ENCODE measurements at regions not wholly inside any gene's neighbourhood (a gene's known extent, or its start where the extent isn't known, plus 50 kb on each side); places are given as distances from the start of the nearest gene placed in this dataset.

- FAIRE-seq (no peak), DNase-seq (ENCODE audit: extremely low spot score, insufficient read length, low read depth) (no peak)
These were observed 76.2 kb upstream of the ALDH1B1 start for GRCh38 chr9:38316166-38316780.

- no peak for DNase-seq (ENCODE audit: extremely low spot score, insufficient read length, low read depth)
- FAIRE-seq, result no peak
These were observed 77.4 kb upstream of the ALDH1B1 start for GRCh38 chr9:38315085-38315595.

GRCh38 chr9:38313421-38313820 lies 79.1 kb upstream of the ALDH1B1 start:
- FAIRE-seq, result no peak
- no peak for DNase-seq (ENCODE audit: extremely low spot score, insufficient read length, low read depth)

- no peak for FAIRE-seq
- DNase-seq (ENCODE audit: extremely low spot score, insufficient read length, low read depth), result no peak
These were observed 80.1 kb upstream of the ALDH1B1 start for GRCh38 chr9:38312406-38312805.

GRCh38 chr9:38311382-38312270 lies 80.9 kb upstream of the ALDH1B1 start:
- DNase-seq (ENCODE audit: extremely low spot score, insufficient read length, low read depth), result no peak
- no peak for FAIRE-seq

GRCh38 chr9:38309324-38310195 lies 82.9 kb upstream of the ALDH1B1 start:
- no peak for DNase-seq (ENCODE audit: extremely low spot score, insufficient read length, low read depth)
- FAIRE-seq, result no peak

- no peak for DNase-seq (ENCODE audit: extremely low spot score, insufficient read length, low read depth)
- FAIRE-seq, result no peak
These were observed 84.4 kb upstream of the ALDH1B1 start for GRCh38 chr9:38308136-38308535.

- FAIRE-seq (no peak), DNase-seq (ENCODE audit: extremely low spot score, insufficient read length, low read depth) (no peak)
These were observed 85.6 kb upstream of the ALDH1B1 start for GRCh38 chr9:38306899-38307298.

GRCh38 chr9:38305582-38305981 lies 86.9 kb upstream of the ALDH1B1 start:
- no peak for FAIRE-seq
- no peak for DNase-seq (ENCODE audit: extremely low spot score, insufficient read length, low read depth)

- DNase-seq (ENCODE audit: extremely low spot score, insufficient read length, low read depth), result no peak
- no peak for FAIRE-seq
These were observed 91.0 kb upstream of the ALDH1B1 start for GRCh38 chr9:38301376-38302106.

GRCh38 chr9:38299856-38300255 lies 92.6 kb upstream of the ALDH1B1 start:
- FAIRE-seq, result no peak
- DNase-seq (ENCODE audit: extremely low spot score, insufficient read length, low read depth), result no peak

- FAIRE-seq, result no peak
These were observed 93.6 kb upstream of the ALDH1B1 start for GRCh38 chr9:38298904-38299303.

GRCh38 chr9:38298503-38298902 lies 94.0 kb upstream of the ALDH1B1 start:
- FAIRE-seq, result no peak
- no peak for DNase-seq (ENCODE audit: extremely low spot score, insufficient read length, low read depth)

More at GRCh38 chr9:38298904-38299303, 93.6 kb upstream of the ALDH1B1 start:
- no peak for DNase-seq (ENCODE audit: extremely low spot score, insufficient read length, low read depth)

- FAIRE-seq (no peak), DNase-seq (ENCODE audit: extremely low spot score, insufficient read length, low read depth) (no peak)
These were observed 95.7 kb upstream of the ALDH1B1 start for GRCh38 chr9:38296807-38297206.

GRCh38 chr9:38295764-38296163 lies 96.7 kb upstream of the ALDH1B1 start:
- FAIRE-seq (no peak), DNase-seq (ENCODE audit: extremely low spot score, insufficient read length, low read depth) (no peak)

GRCh38 chr9:38294220-38294960 lies 98.1 kb upstream of the ALDH1B1 start:
- no peak for FAIRE-seq
- no peak for DNase-seq (ENCODE audit: extremely low spot score, insufficient read length, low read depth)

GRCh38 chr9:38293022-38293421 lies 99.5 kb upstream of the ALDH1B1 start:
- FAIRE-seq, result no peak
- DNase-seq (ENCODE audit: extremely low spot score, insufficient read length, low read depth), result no peak

- FAIRE-seq (no peak), DNase-seq (ENCODE audit: extremely low spot score, insufficient read length, low read depth) (no peak)
These were observed 100.0 kb upstream of the ALDH1B1 start for GRCh38 chr9:38292480-38292879.

- FAIRE-seq, result no peak
- DNase-seq (ENCODE audit: extremely low spot score, insufficient read length, low read depth), result no peak
These were observed 102.6 kb upstream of the ALDH1B1 start for GRCh38 chr9:38289866-38290245.

Data from GM18507 (cell line).